GM23338 (cell line): ENCODE measurements at regions not wholly inside any gene's neighbourhood (a gene's known extent, or its start where the extent isn't known, plus 50 kb on each side); places are given as distances from the start of the nearest gene placed in this dataset.

Experiments used
- EZH2 ChIP-seq: fragments of 200-600 bp; sonication (generic); IDR thresholded peaks from one replicate; pipeline ENCODE4 v1.8.0; 2017; ENCODE audit warnings: antibody characterized with exemption, mild to moderate bottlenecking, low read depth; ENCODE audit not compliant: unreplicated experiment
- JUNB ChIP-seq: IDR thresholded peaks from one replicate; pipeline ENCODE4 v1.6.1; 2016; ENCODE audit warnings: antibody characterized with exemption; ENCODE audit not compliant: unreplicated experiment
- ZNF114 ChIP-seq: fragments of 250-450 bp; sonication (Bioruptor Pico); IDR thresholded peaks from 2 replicates; pipeline ENCODE4 v1.5.0; 2020; ENCODE audit warnings: mild to moderate bottlenecking, moderate library complexity
- TF ChIP-seq, protein P1 (sequence below), 2 experiments: fragments of 200-600 bp in 1 of 2; sonication (generic) in 1 of 2; conservative IDR thresholded peaks; 2 replicates each; pipeline versions ENCODE4 v1.5.1 to v1.6.1; 2016 to 2017; ENCODE audit warnings: antibody characterized with exemption in 2 of 2, low read depth in 2 of 2, mild to moderate bottlenecking in 2 of 2, moderate library complexity in 1 of 2
- TF ChIP-seq, protein P2 (sequence below): IDR thresholded peaks from one replicate; pipeline ENCODE4 v1.6.1; 2018; ENCODE audit warnings: antibody characterized with exemption; ENCODE audit not compliant: unreplicated experiment

DNA sequence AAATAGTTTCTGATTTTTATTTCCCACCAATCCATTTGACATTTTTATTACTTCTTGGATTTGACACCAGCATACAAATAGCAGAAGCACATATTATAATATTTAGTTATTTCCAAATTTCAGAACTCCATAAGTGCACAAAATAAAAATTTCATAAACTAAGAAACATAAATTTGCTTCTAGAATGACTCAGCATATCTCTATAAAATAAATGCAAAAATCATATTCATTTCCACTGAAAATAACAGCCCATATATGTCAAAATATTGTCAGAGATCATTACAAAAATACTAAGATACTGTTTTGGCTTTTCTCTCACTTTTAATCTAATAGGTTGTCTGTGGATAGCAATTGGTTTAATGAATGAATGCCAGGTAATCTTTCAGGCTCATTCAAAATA, 1654.2 kb downstream of the PCDH19 start:
- TF ChIP-seq, protein P1, sequence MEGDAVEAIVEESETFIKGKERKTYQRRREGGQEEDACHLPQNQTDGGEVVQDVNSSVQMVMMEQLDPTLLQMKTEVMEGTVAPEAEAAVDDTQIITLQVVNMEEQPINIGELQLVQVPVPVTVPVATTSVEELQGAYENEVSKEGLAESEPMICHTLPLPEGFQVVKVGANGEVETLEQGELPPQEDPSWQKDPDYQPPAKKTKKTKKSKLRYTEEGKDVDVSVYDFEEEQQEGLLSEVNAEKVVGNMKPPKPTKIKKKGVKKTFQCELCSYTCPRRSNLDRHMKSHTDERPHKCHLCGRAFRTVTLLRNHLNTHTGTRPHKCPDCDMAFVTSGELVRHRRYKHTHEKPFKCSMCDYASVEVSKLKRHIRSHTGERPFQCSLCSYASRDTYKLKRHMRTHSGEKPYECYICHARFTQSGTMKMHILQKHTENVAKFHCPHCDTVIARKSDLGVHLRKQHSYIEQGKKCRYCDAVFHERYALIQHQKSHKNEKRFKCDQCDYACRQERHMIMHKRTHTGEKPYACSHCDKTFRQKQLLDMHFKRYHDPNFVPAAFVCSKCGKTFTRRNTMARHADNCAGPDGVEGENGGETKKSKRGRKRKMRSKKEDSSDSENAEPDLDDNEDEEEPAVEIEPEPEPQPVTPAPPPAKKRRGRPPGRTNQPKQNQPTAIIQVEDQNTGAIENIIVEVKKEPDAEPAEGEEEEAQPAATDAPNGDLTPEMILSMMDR (conservative IDR thresholded peaks at IDR 0.05; ENCODE audit: low read depth in 2 of 2): no peak
- TF ChIP-seq ZNF114 (CRISPR knock-in tag) (no peak), EZH2 (no peak), JUNB (no peak)
- TF ChIP-seq, protein P2, sequence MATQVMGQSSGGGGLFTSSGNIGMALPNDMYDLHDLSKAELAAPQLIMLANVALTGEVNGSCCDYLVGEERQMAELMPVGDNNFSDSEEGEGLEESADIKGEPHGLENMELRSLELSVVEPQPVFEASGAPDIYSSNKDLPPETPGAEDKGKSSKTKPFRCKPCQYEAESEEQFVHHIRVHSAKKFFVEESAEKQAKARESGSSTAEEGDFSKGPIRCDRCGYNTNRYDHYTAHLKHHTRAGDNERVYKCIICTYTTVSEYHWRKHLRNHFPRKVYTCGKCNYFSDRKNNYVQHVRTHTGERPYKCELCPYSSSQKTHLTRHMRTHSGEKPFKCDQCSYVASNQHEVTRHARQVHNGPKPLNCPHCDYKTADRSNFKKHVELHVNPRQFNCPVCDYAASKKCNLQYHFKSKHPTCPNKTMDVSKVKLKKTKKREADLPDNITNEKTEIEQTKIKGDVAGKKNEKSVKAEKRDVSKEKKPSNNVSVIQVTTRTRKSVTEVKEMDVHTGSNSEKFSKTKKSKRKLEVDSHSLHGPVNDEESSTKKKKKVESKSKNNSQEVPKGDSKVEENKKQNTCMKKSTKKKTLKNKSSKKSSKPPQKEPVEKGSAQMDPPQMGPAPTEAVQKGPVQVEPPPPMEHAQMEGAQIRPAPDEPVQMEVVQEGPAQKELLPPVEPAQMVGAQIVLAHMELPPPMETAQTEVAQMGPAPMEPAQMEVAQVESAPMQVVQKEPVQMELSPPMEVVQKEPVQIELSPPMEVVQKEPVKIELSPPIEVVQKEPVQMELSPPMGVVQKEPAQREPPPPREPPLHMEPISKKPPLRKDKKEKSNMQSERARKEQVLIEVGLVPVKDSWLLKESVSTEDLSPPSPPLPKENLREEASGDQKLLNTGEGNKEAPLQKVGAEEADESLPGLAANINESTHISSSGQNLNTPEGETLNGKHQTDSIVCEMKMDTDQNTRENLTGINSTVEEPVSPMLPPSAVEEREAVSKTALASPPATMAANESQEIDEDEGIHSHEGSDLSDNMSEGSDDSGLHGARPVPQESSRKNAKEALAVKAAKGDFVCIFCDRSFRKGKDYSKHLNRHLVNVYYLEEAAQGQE: no peak
